ENCODE measurements at regions not wholly inside any gene's neighbourhood (a gene's known extent, or its start where the extent isn't known, plus 50 kb on each side); places are given as distances from the start of the nearest gene placed in this dataset.

DNA sequence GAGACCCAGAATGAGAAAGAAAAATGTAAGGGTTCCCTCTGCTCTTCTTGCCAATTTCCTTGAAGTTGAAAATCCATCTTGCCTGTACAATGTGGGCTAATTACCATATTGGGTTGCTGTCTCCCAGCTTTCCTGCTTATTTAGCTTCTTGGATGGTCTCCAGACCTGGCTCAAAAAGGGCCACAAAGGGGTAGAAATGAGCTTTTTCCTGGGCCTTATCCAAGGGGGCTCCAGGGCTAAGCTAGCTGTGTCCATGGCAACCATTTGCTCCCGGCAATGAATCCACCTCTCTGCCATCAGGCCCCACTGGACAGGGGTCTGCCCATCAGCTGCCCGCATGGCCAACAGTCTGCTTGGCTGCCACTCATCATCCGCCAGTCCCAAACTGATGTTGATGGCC lies 85.0 kb downstream of the BOD1L2 start:
- Histone ChIP-seq H3K4me1 (ENCODE audit: control insufficient read depth in 1 of 2, insufficient read depth in 2 of 2, low read depth in 1 of 2, low read length in 1 of 2) (no peaks in the 10 kb centered on the region), H3K4me3 (ENCODE audit: low read depth in 2 of 2, low read length in 1 of 2) (no peak overlapping the region), H3F3A (replicated peaks; ENCODE audit: insufficient read depth) (no peaks in the 10 kb centered on the region), H3K27ac (ENCODE audit: low read depth in 2 of 2, low read length in 1 of 2) (no peak overlapping the region), H3K4me2 (no peak overlapping the region), H2AFZ (ENCODE audit: low read depth) (no peak overlapping the region), H3K27me3 (ENCODE audit: insufficient read depth) (no peaks in the 10 kb centered on the region), H3K9me2 (no peaks in the 10 kb centered on the region), H3K79me2 (ENCODE audit: insufficient read depth) (no peaks in the 10 kb centered on the region), H3K9ac (no peak overlapping the region), H3K9me3 (no peaks in the 10 kb centered on the region), H4K20me1 (ENCODE audit: insufficient read depth) (no peaks in the 10 kb centered on the region), H3K36me3 (replicated peaks in 1 of 2; ENCODE audit: control insufficient read depth in 1 of 2, insufficient read depth in 2 of 2, low read length in 1 of 2) (no peaks in the 10 kb centered on the region)
- whole genome bisulfite sequencing (ENCODE audit: low lambda C conversion rate) = 46% methylated on average over 3 of the region's 3 CpGs
- ChIA-PET CTCF (interaction anchor here (0.9 kb wide), 1 partner anchor 62 kb away, joined by 3 read pairs; no protein-coding TSS in a partner anchor), POLR2A (interaction anchor here (1.0 kb wide), 1 partner anchor 83 kb away, joined by 3 read pairs; no protein-coding TSS in a partner anchor)
- TF ChIP-seq SIN3A (IDR thresholded peaks at IDR 0.05; ENCODE audit: borderline replicate concordance, low read depth, low read length) (no peak), MXI1 (IDR thresholded peaks at IDR 0.05; ENCODE audit: low read depth, low read length) (no peak), MEF2A (IDR thresholded peaks at IDR 0.05; ENCODE audit: borderline replicate concordance, low read depth) (no peak), GATA2 (CRISPR knock-in tag; IDR thresholded peaks at IDR 0.05) (no peak), TCF12 (IDR thresholded peaks at IDR 0.05) (no peak), ELF1 (IDR thresholded peaks at IDR 0.05) (no peak), NFIC (IDR thresholded peaks at IDR 0.05; ENCODE audit: borderline replicate concordance) (no peak), YY1 (IDR thresholded peaks at IDR 0.05; ENCODE audit: low read depth) (no peak), FOXJ3 (CRISPR knock-in tag; IDR thresholded peaks at IDR 0.05) (no peak), RCOR1 (IDR thresholded peaks at IDR 0.05; ENCODE audit: low read length) (no peak), EP300 (IDR thresholded peaks at IDR 0.05; ENCODE audit: borderline replicate concordance in 1 of 2, low read depth in 1 of 2, low read length in 1 of 2) (no peak), NRF1 (IDR thresholded peaks at IDR 0.05; ENCODE audit: low read depth, low read length) (no peak), CHD2 (IDR thresholded peaks at IDR 0.05; ENCODE audit: low read length, partially characterized antibody) (no peak), RFX5 (IDR thresholded peaks at IDR 0.05; ENCODE audit: low read length) (no peak), FOXM1 (IDR thresholded peaks at IDR 0.05; ENCODE audit: low read depth) (no peak)
- TF ChIP-seq, protein P1, sequence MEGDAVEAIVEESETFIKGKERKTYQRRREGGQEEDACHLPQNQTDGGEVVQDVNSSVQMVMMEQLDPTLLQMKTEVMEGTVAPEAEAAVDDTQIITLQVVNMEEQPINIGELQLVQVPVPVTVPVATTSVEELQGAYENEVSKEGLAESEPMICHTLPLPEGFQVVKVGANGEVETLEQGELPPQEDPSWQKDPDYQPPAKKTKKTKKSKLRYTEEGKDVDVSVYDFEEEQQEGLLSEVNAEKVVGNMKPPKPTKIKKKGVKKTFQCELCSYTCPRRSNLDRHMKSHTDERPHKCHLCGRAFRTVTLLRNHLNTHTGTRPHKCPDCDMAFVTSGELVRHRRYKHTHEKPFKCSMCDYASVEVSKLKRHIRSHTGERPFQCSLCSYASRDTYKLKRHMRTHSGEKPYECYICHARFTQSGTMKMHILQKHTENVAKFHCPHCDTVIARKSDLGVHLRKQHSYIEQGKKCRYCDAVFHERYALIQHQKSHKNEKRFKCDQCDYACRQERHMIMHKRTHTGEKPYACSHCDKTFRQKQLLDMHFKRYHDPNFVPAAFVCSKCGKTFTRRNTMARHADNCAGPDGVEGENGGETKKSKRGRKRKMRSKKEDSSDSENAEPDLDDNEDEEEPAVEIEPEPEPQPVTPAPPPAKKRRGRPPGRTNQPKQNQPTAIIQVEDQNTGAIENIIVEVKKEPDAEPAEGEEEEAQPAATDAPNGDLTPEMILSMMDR (IDR thresholded peaks at IDR 0.05) = no peak
- TF ChIP-seq, protein P2, sequence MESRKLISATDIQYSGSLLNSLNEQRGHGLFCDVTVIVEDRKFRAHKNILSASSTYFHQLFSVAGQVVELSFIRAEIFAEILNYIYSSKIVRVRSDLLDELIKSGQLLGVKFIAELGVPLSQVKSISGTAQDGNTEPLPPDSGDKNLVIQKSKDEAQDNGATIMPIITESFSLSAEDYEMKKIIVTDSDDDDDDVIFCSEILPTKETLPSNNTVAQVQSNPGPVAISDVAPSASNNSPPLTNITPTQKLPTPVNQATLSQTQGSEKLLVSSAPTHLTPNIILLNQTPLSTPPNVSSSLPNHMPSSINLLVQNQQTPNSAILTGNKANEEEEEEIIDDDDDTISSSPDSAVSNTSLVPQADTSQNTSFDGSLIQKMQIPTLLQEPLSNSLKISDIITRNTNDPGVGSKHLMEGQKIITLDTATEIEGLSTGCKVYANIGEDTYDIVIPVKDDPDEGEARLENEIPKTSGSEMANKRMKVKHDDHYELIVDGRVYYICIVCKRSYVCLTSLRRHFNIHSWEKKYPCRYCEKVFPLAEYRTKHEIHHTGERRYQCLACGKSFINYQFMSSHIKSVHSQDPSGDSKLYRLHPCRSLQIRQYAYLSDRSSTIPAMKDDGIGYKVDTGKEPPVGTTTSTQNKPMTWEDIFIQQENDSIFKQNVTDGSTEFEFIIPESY (IDR thresholded peaks at IDR 0.05; ENCODE audit: borderline replicate concordance, low read depth) = no peak
- TF ChIP-seq, protein P3, sequence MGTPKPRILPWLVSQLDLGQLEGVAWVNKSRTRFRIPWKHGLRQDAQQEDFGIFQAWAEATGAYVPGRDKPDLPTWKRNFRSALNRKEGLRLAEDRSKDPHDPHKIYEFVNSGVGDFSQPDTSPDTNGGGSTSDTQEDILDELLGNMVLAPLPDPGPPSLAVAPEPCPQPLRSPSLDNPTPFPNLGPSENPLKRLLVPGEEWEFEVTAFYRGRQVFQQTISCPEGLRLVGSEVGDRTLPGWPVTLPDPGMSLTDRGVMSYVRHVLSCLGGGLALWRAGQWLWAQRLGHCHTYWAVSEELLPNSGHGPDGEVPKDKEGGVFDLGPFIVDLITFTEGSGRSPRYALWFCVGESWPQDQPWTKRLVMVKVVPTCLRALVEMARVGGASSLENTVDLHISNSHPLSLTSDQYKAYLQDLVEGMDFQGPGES (IDR thresholded peaks at IDR 0.05; ENCODE audit: low read depth, low read length) = no peak
- TF ChIP-seq, protein P4, sequence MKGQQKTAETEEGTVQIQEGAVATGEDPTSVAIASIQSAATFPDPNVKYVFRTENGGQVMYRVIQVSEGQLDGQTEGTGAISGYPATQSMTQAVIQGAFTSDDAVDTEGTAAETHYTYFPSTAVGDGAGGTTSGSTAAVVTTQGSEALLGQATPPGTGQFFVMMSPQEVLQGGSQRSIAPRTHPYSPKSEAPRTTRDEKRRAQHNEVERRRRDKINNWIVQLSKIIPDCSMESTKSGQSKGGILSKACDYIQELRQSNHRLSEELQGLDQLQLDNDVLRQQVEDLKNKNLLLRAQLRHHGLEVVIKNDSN (IDR thresholded peaks at IDR 0.05; ENCODE audit: borderline replicate concordance, low read depth) = no peak
- DNase-seq = no peak
